IPS DF 6.9 (cell line): ENCODE measurements at regions not wholly inside any gene's neighbourhood (a gene's known extent, or its start where the extent isn't known, plus 50 kb on each side); places are given as distances from the start of the nearest gene placed in this dataset.

ENCODE experiments used
- DNase-seq: peaks from one replicate; pipeline ENCODE4 v3.0.0-alpha.2; 2013; ENCODE audit warnings: low read depth, low spot score
- H3K27ac ChIP-seq: one replicate; pipeline ENCODE4 v1.5.1; 2013; ENCODE audit warnings: low read length, control low read depth
- H3K27me3 ChIP-seq: 2 replicates; pipeline ENCODE4 v1.6.1; 2013; ENCODE audit warnings: mild to moderate bottlenecking, low read length; ENCODE audit not compliant: control insufficient read depth, insufficient read depth
- H3K36me3 ChIP-seq: 2 replicates; pipeline ENCODE4 v1.6.1; 2013; ENCODE audit warnings: low read length; ENCODE audit not compliant: control insufficient read depth, insufficient read depth
- H3K4me1 ChIP-seq: 2 replicates; pipeline ENCODE4 v1.6.1; 2013; ENCODE audit warnings: low read length; ENCODE audit not compliant: control insufficient read depth, insufficient read depth
- H3K4me3 ChIP-seq: 2 replicates; pipeline ENCODE4 v1.5.1; 2013; ENCODE audit warnings: mild to moderate bottlenecking, low read length
- H3K9me3 ChIP-seq: 2 replicates; pipeline ENCODE4 v1.6.1; 2013; ENCODE audit warnings: low read length, inconsistent platforms; ENCODE audit not compliant: control insufficient read depth, insufficient read depth
- WGBS: extraction: QIAGEN DNeasy Blood & Tissue Kit; methylation state at CpG from one replicate; pipeline ENCODE4 v1.1.7; 2013; ENCODE audit warnings: mixed read lengths, missing lambda C conversion rate; ENCODE audit not compliant: insufficient read length, insufficient coverage; 5-methylcytosine and 5-hydroxymethylcytosine counted together

DNA sequence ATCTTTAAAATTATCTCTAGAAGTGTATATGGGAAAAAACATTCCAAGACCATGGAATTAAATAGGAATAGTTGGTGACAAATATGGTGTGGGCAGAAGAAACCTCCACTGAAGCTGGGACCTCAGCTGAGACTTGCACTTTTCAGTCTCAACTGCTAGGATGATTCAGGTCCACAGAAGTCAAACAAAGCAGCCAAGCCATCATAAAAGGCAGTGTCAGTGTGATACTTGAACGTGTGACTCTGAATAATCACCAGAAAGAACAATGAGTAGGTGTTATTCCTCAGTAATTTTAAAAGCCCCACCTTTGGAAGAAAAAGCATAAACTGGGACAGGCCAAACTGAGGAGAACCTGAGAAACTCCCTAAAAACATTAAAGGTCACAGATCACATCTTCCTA is 90.7 kb downstream of the ZNF281 start:
- no CpG with 5 or more reads among the region's 1 CpG for WGBS
- Histone ChIP-seq H3K36me3 (no peaks in the 10 kb centered on the region), H3K4me1 (peaks cover 1% of the 10 kb centered on the region; the same call in 1 of the 2 replicates), H3K27ac (no peak overlapping the region), H3K4me3 (no peak overlapping the region), H3K27me3 (no peaks in the 10 kb centered on the region), H3K9me3 (no peaks in the 10 kb centered on the region)
- DNase-seq = no peak

- H3K4me3 ChIP-seq = no peak overlapping the region
- H3K9me3 ChIP-seq = no peaks in the 10 kb centered on the region
- WGBS = no CpG with 5 or more reads among the region's 2 CpGs
- DNase-seq = no peak
- no peaks in the 10 kb centered on the region for H3K36me3 ChIP-seq
- no peaks in the 10 kb centered on the region for H3K27me3 ChIP-seq
- H3K27ac ChIP-seq = no peak overlapping the region
- H3K4me1 ChIP-seq = peaks cover 1% of the 10 kb centered on the region; the same call in 1 of the 2 replicates
Observed at GRCh38 chr1:200317236-200317635, 92.6 kb downstream of the ZNF281 start.

GRCh38 chr1:200316148-200316803 is 93.6 kb downstream of the ZNF281 start:
- Histone ChIP-seq H3K4me3 (no peak overlapping the region), H3K9me3 (no peaks in the 10 kb centered on the region), H3K4me1 (peaks cover 1% of the 10 kb centered on the region; the same call in 1 of the 2 replicates), H3K27me3 (no peaks in the 10 kb centered on the region), H3K27ac (no peak overlapping the region), H3K36me3 (no peaks in the 10 kb centered on the region)
- WGBS = no CpG with 5 or more reads among the region's 7 CpGs
- no peak for DNase-seq

- H3K4me1 ChIP-seq = peaks cover 1% of the 10 kb centered on the region; the same call in 1 of the 2 replicates
- no CpG with 5 or more reads among the region's 5 CpGs for WGBS
- H3K9me3 ChIP-seq = no peaks in the 10 kb centered on the region
- H3K27me3 ChIP-seq = no peaks in the 10 kb centered on the region
- DNase-seq = no peak
- no peaks in the 10 kb centered on the region for H3K36me3 ChIP-seq
- H3K27ac ChIP-seq = no peak overlapping the region
- no peak overlapping the region for H3K4me3 ChIP-seq
Observed at GRCh38 chr1:200314085-200314750, 95.6 kb downstream of the ZNF281 start.

DNA sequence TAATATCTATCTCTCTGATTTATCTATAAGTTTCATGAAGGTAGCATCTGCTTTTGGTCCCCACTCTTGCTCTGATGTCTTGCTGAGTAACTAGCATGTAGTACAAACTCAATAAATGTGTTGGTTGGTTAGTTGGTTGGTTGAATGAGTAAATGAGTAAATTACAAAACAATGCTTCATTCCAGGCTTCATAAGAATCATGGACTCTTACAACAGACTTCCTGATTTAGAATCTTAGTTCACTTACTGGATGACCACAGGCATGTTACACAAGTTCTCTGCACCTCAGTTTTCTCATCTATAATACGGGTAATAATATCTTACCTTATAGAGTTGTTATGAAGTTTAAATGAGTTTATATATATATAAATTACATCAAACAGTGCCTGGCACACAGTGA is 98.6 kb downstream of the ZNF281 start:
- Histone ChIP-seq H3K9me3 (no peaks in the 10 kb centered on the region), H3K4me3 (no peak overlapping the region), H3K4me1 (peaks cover 1% of the 10 kb centered on the region; the same call in 1 of the 2 replicates), H3K36me3 (no peaks in the 10 kb centered on the region), H3K27me3 (no peaks in the 10 kb centered on the region), H3K27ac (no peak overlapping the region)
- WGBS = no CpG with 5 or more reads among the region's 1 CpG
- DNase-seq = no peak

DNA sequence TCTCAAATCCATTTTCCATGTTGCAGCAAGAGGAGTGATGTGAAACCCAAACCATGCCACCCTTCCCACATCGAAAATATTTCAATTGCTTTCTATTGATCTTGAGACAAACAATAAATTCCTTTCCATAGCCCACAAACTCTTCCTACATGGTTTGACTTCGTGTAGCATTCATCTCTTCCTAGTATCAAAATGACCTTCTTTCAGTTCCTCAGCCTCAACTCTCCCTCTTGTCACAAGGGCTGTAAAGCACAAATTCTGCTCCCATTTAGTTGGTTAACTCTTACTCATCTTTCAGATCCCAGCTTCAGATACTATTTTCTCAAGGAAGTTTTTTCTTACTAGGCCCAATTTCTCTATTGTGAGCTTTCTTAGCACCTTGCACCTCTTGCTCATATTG is 99.0 kb downstream of the ZNF281 start:
- Histone ChIP-seq H3K4me1 (peaks cover 1% of the 10 kb centered on the region; the same call in 1 of the 2 replicates), H3K36me3 (no peaks in the 10 kb centered on the region), H3K4me3 (no peak overlapping the region), H3K27me3 (no peaks in the 10 kb centered on the region), H3K9me3 (no peaks in the 10 kb centered on the region), H3K27ac (no peak overlapping the region)
- WGBS = 100% methylated on average over 1 of the region's 2 CpGs
- DNase-seq = no peak

GRCh38 chr1:200307755-200308066 is 102.1 kb downstream of the ZNF281 start:
- no CpG with 5 or more reads among the region's 2 CpGs for WGBS
- DNase-seq = no peak
- H3K36me3 ChIP-seq = no peaks in the 10 kb centered on the region
- no peak overlapping the region for H3K4me3 ChIP-seq
- H3K4me1 ChIP-seq = no peaks in the 10 kb centered on the region; the same call in 1 of the 2 replicates
- H3K9me3 ChIP-seq = no peaks in the 10 kb centered on the region
- H3K27me3 ChIP-seq = peaks cover 1% of the 10 kb centered on the region; the same call in 1 of the 2 replicates
- H3K27ac ChIP-seq = no peak overlapping the region

GRCh38 chr1:200306944-200307754 is 102.7 kb downstream of the ZNF281 start:
- peaks cover 6% of the 10 kb centered on the region; the same call in 1 of the 2 replicates for H3K27me3 ChIP-seq
- H3K4me3 ChIP-seq = no peak overlapping the region
- H3K36me3 ChIP-seq = no peaks in the 10 kb centered on the region
- H3K9me3 ChIP-seq = no peaks in the 10 kb centered on the region
- H3K27ac ChIP-seq = no peak overlapping the region
- no CpG with 5 or more reads among the region's 8 CpGs for WGBS
- DNase-seq = no peak
- no peaks in the 10 kb centered on the region; the same call in 1 of the 2 replicates for H3K4me1 ChIP-seq

GRCh38 chr1:200305806-200306205 is 104.0 kb downstream of the ZNF281 start:
- H3K4me3 ChIP-seq = no peak overlapping the region
- no peaks in the 10 kb centered on the region for H3K9me3 ChIP-seq
- no peak for DNase-seq
- no peak overlapping the region for H3K27ac ChIP-seq
- no peaks in the 10 kb centered on the region; the same call in 1 of the 2 replicates for H3K4me1 ChIP-seq
- H3K36me3 ChIP-seq = no peaks in the 10 kb centered on the region
- H3K27me3 ChIP-seq = peaks cover 6% of the 10 kb centered on the region; the same call in 1 of the 2 replicates

DNA sequence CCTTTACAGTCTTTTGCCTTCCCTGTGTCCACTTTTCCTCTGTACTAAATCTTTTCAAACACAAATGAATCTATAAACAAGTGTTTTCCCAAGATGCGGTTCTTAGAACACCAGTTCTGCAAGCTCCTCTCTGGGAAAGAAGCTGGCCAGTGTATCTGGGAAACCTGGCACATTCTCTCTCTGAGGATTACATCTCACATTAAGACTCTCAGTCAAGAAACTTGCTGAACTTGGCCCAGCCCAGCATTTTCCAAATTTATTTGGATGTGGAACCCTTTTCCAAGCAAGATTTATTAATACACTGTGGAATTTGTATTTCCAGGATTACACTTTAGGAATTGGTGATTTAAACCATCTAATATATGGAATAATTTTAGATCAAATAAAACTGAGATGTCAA is 105.7 kb downstream of the ZNF281 start:
- WGBS = no CpG with 5 or more reads among the region's 1 CpG

More for the DNA sequence above, 105.7 kb downstream of the ZNF281 start:
- DNase-seq = no peak
- Histone ChIP-seq H3K27ac (no peak overlapping the region), H3K36me3 (no peaks in the 10 kb centered on the region), H3K9me3 (no peaks in the 10 kb centered on the region), H3K4me1 (no peaks in the 10 kb centered on the region; the same call in 1 of the 2 replicates), H3K27me3 (peaks cover 6% of the 10 kb centered on the region; the same call in 1 of the 2 replicates), H3K4me3 (no peak overlapping the region)
